ENCODE measurements at regions not wholly inside any gene's neighbourhood (a gene's known extent, or its start where the extent isn't known, plus 50 kb on each side); places are given as distances from the start of the nearest gene placed in this dataset.

DNA sequence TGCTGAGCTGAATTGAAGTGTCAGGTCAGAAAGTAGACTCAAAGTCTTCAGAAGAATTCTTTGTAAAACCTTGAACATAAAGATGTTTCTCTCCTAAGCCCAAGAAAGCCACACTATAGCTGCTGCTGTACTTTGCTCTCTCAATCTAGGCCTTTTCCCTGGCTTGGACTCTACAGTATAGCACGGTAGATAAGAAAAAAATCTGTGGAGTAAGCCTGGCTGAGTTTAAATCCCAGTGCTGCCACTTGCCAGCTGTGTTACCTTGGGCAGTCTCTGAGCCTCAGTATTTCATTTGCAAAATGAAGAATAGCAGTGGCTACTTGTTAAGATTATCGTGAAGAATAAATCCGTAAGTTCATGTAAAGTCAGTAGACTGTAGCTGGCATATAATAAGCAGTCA lies 53.3 kb upstream of the UFL1 start:
- H3K9me3 Mint-ChIP-seq, result no peaks in the 10 kb centered on the region
- H3K36me3 Mint-ChIP-seq (ENCODE audit: low read depth), result no peaks in the 10 kb centered on the region
- no peak overlapping the region for H3K27ac Mint-ChIP-seq
- H3K4me3 Mint-ChIP-seq (ENCODE audit: low read depth), result no peak overlapping the region
- DNase-seq (ENCODE audit: low spot score), result no peak
- peaks cover 20% of the 10 kb centered on the region for H3K27me3 Mint-ChIP-seq (ENCODE audit: low read depth)
- H3K4me1 Mint-ChIP-seq (ENCODE audit: low read depth), result peaks cover 36% of the 10 kb centered on the region
- intact Hi-C loops (cut with micrococcal nuclease), result loop anchor here (5.0 to 10.0 kb wide), 5 partner anchors 313 to 1036 kb away; partner anchors contain the start of gene MANEA

GRCh38 chr6:96468681-96469224 lies 52.9 kb upstream of the UFL1 start:
- DNase-seq (ENCODE audit: low spot score), result no peak
- H3K27ac Mint-ChIP-seq, result no peak overlapping the region
- peaks cover 36% of the 10 kb centered on the region for H3K4me1 Mint-ChIP-seq (ENCODE audit: low read depth)
- no peaks in the 10 kb centered on the region for H3K36me3 Mint-ChIP-seq (ENCODE audit: low read depth)
- no peaks in the 10 kb centered on the region for H3K9me3 Mint-ChIP-seq
- peaks cover 21% of the 10 kb centered on the region for H3K27me3 Mint-ChIP-seq (ENCODE audit: low read depth)
- intact Hi-C loops (cut with micrococcal nuclease), result loop anchor here (5.0 to 10.0 kb wide), 5 partner anchors 314 to 1036 kb away; partner anchors contain the start of gene MANEA
- no peak overlapping the region for H3K4me3 Mint-ChIP-seq (ENCODE audit: low read depth)

DNA sequence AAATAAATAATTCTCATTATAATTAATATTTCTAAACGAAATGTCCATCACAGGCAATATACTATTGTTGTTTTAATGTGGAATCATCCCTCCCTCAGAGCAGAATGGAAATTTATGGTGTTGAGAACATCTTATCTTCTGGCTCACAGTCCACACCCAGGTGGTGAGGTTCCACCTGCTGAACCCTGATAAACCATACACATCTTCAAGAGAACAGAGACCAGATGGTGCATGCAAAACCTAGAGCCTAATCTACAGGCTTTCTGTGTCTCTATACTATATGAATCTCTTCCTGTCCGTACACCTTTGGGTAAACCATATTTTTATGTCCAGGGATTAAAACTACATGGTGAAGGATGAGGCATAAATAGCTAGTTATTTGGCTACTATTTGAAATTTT lies 52.3 kb upstream of the UFL1 start:
- no peaks in the 10 kb centered on the region for H3K9me3 Mint-ChIP-seq
- intact Hi-C loops (cut with micrococcal nuclease), result loop anchor here (5.0 to 10.0 kb wide), 5 partner anchors 315 to 1037 kb away; partner anchors contain the start of gene MANEA

GRCh38 chr6:96470296-96470695 lies 51.3 kb upstream of the UFL1 start:
- Mint-ChIP-seq H3K27me3 (ENCODE audit: low read depth) (peaks cover 24% of the 10 kb centered on the region), H3K36me3 (ENCODE audit: low read depth) (no peaks in the 10 kb centered on the region), H3K4me1 (ENCODE audit: low read depth) (peaks cover 28% of the 10 kb centered on the region), H3K9me3 (no peaks in the 10 kb centered on the region), H3K27ac (no peak overlapping the region), H3K4me3 (ENCODE audit: low read depth) (no peak overlapping the region)
- intact Hi-C loops (cut with micrococcal nuclease), result no loop called here
- no peak for DNase-seq (ENCODE audit: low spot score)

More for the DNA sequence above, 52.3 kb upstream of the UFL1 start:
- Mint-ChIP-seq H3K4me3 (ENCODE audit: low read depth) (no peak overlapping the region), H3K27ac (no peak overlapping the region), H3K36me3 (ENCODE audit: low read depth) (no peaks in the 10 kb centered on the region), H3K4me1 (ENCODE audit: low read depth) (peaks cover 36% of the 10 kb centered on the region), H3K27me3 (ENCODE audit: low read depth) (peaks cover 21% of the 10 kb centered on the region)
- DNase-seq (ENCODE audit: low spot score), result no peak
